PC-3 (cell line): ENCODE measurements at regions not wholly inside any gene's neighbourhood (a gene's known extent, or its start where the extent isn't known, plus 50 kb on each side); places are given as distances from the start of the nearest gene placed in this dataset.
A peak's percentile ranks its signal among the peaks of the same experiment; 100 is the strongest.

Experiments used
- ATAC-seq: fragments of 200-7000 bp; cut with Tn5 transposase; 2 replicates; pipeline ENCODE4 v1.9.1; 2020; ENCODE audit warnings: mild to moderate bottlenecking, moderate library complexity
- BruUV-seq: library from RNA; stranded (reverse); fragments of 400-500 nt; replicated peaks from 2 replicates; lab custom pipeline; 2021; lab: Mats Ljungman, UMichigan
- CTCF ChIA-PET: fragments of 300-600 bp; sonication (Branson Sonifier 250); formaldehyde crosslinking; loops from one replicate; lab custom pipeline; 2022; ENCODE audit warnings: antibody characterized with exemption; lab: Charles Lee
- POLR2A ChIA-PET: fragments of 300-600 bp; sonication (Branson Sonifier 250); formaldehyde crosslinking; loops from one replicate; lab custom pipeline; 2022; ENCODE audit warnings: antibody characterized with exemption; ENCODE audit not compliant: unreplicated experiment; lab: Charles Lee
- DNase-seq: peaks from one replicate; pipeline ENCODE4 v3.0.0-alpha.2; 2015
- H2AFZ ChIP-seq: fragments of 300-600 bp; sonication (generic); 2 replicates; pipeline ENCODE4 v1.6.0; 2016; ENCODE audit warnings: antibody characterized with exemption, low read length
- H3F3A ChIP-seq: fragments of 300-600 bp; sonication (generic); one replicate; pipeline ENCODE4 v1.6.0; 2017; ENCODE audit warnings: antibody characterized with exemption, low read length, control low read depth, mild to moderate bottlenecking; ENCODE audit not compliant: unreplicated experiment
- H3K27ac ChIP-seq: fragments of 300-600 bp; sonication (generic); 2 replicates; pipeline ENCODE4 v1.5.1; 2016; ENCODE audit warnings: mild to moderate bottlenecking, low read length
- H3K27me3 ChIP-seq: fragments of 300-600 bp; sonication (generic); 2 replicates; pipeline ENCODE4 v1.6.1; 2016; ENCODE audit warnings: low read length, mixed read lengths
- H3K36me3 ChIP-seq: fragments of 300-600 bp; sonication (generic); 2 replicates; pipeline ENCODE4 v1.6.1; 2016; ENCODE audit warnings: low read depth, mixed run types, low read length, mixed read lengths
- H3K4me1 ChIP-seq: fragments of 300-600 bp; sonication (generic); 2 replicates; pipeline ENCODE4 v1.5.1; 2016; ENCODE audit warnings: low read length; ENCODE audit not compliant: insufficient read depth
- H3K4me2 ChIP-seq: fragments of 300-600 bp; sonication (generic); 2 replicates; pipeline ENCODE4 v1.6.0; 2016; ENCODE audit warnings: low read length
- H3K4me3 ChIP-seq: fragments of 300-600 bp; sonication (generic); 2 replicates; pipeline ENCODE4 v1.5.1; 2016; ENCODE audit warnings: mild to moderate bottlenecking, low read length, mixed read lengths
- H3K79me2 ChIP-seq: fragments of 300-600 bp; sonication (generic); 2 replicates; pipeline ENCODE4 v1.6.1; 2017; ENCODE audit warnings: low read length, mixed read lengths
- H3K9ac ChIP-seq: fragments of 300-600 bp; sonication (generic); 2 replicates; pipeline ENCODE4 v1.6.0; 2016; ENCODE audit warnings: mild to moderate bottlenecking, low read length
- H3K9me2 ChIP-seq: fragments of 300-600 bp; sonication (generic); replicated peaks from 2 replicates; pipeline ENCODE4 v1.6.1; 2016; ENCODE audit warnings: mixed run types, low read length, mixed read lengths
- H3K9me3 ChIP-seq: fragments of 300-600 bp; sonication (generic); 2 replicates; pipeline ENCODE4 v1.6.1; 2016; ENCODE audit warnings: low read length, mixed read lengths
- H4K20me1 ChIP-seq: fragments of 300-600 bp; sonication (generic); 2 replicates; pipeline ENCODE4 v1.6.1; 2016; ENCODE audit warnings: low read length, mixed read lengths
- EZH2 ChIP-seq: fragments of 300-600 bp; sonication (generic); IDR thresholded peaks from one replicate; pipeline ENCODE4 v1.6.1; 2017; ENCODE audit warnings: antibody characterized with exemption, mild to moderate bottlenecking, low read length; ENCODE audit not compliant: unreplicated experiment
- EZH2phosphoT487 ChIP-seq: fragments of 300-600 bp; sonication (generic); IDR thresholded peaks from 2 replicates; pipeline ENCODE4 v1.6.1; 2018; ENCODE audit warnings: mild to moderate bottlenecking, antibody characterized with exemption, low read length, borderline replicate concordance
- intact Hi-C: fragments of 100-400 bp; cut with micrococcal nuclease; formaldehyde crosslinking; loops from 2 replicates; pipeline ENCODE4 v1.9.0; 2023
- TF ChIP-seq, protein P1 (sequence below): fragments of 300-600 bp; sonication (generic); conservative IDR thresholded peaks from 2 replicates; pipeline ENCODE4 v1.5.1; 2017; ENCODE audit warnings: antibody characterized with exemption, low read depth, mild to moderate bottlenecking, low read length

DNA sequence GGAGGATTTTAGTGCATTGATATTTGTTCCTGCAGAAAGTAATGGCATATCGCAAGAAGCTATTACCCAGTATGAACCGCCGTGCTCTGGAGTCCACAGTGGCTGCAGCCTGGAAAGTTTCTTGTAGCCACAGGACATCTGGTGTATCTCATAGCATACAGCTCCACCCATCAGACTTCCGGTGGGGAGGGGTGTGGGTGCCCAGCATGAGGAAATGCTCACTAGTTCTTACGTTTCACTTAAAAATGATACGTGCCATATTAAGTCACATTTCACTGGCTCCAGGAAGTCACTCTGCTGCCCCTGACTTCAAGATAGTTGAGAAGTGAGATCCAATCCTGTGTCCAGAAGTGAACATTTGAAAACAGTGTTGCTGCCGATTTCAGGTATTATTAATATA lies 990.4 kb downstream of the GBE1 start:
- peak overlapping the region; percentile 38 for H3K27ac ChIP-seq
- TF ChIP-seq, protein P1, sequence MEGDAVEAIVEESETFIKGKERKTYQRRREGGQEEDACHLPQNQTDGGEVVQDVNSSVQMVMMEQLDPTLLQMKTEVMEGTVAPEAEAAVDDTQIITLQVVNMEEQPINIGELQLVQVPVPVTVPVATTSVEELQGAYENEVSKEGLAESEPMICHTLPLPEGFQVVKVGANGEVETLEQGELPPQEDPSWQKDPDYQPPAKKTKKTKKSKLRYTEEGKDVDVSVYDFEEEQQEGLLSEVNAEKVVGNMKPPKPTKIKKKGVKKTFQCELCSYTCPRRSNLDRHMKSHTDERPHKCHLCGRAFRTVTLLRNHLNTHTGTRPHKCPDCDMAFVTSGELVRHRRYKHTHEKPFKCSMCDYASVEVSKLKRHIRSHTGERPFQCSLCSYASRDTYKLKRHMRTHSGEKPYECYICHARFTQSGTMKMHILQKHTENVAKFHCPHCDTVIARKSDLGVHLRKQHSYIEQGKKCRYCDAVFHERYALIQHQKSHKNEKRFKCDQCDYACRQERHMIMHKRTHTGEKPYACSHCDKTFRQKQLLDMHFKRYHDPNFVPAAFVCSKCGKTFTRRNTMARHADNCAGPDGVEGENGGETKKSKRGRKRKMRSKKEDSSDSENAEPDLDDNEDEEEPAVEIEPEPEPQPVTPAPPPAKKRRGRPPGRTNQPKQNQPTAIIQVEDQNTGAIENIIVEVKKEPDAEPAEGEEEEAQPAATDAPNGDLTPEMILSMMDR = no peak
- TF ChIP-seq EZH2 = no peak
- TF ChIP-seq EZH2phosphoT487 = no peak
- H3K4me2 ChIP-seq = peak overlapping the region; percentile 83
- H2AFZ ChIP-seq = peak overlapping the region; percentile 86
- H3K4me3 ChIP-seq = peak overlapping the region; percentile 79
- no TSS peak for BruUV-seq
- no peaks in the 10 kb centered on the region for H3K9me2 ChIP-seq
- no peaks in the 10 kb centered on the region for H4K20me1 ChIP-seq
- H3K9me3 ChIP-seq = no peaks in the 10 kb centered on the region
- H3K27me3 ChIP-seq = no peaks in the 10 kb centered on the region
- no peaks in the 10 kb centered on the region for H3K36me3 ChIP-seq
- H3K4me1 ChIP-seq = 0 out of 2 replicates have a peak, but pooled peaks cover 6% of the 10 kb centered on the region
- ChIA-PET POLR2A (interaction anchor here (0.6 kb wide), 2 partner anchors 19 to 258 kb away, joined by 5 to 6 read pairs; no protein-coding TSS in a partner anchor), CTCF (no interaction called here)
- peaks cover 49% of the 10 kb centered on the region for H3K79me2 ChIP-seq
- H3F3A ChIP-seq = no peaks in the 10 kb centered on the region
- H3K9ac ChIP-seq = peak overlapping the region; percentile 76
- intact Hi-C loops = loop anchor here (1.0 to 5.0 kb wide), 2 partner anchors 402 to 566 kb away; no protein-coding TSS in a partner anchor
- ATAC-seq = peak; percentile 64
- DNase-seq = peak; percentile 64

DNA sequence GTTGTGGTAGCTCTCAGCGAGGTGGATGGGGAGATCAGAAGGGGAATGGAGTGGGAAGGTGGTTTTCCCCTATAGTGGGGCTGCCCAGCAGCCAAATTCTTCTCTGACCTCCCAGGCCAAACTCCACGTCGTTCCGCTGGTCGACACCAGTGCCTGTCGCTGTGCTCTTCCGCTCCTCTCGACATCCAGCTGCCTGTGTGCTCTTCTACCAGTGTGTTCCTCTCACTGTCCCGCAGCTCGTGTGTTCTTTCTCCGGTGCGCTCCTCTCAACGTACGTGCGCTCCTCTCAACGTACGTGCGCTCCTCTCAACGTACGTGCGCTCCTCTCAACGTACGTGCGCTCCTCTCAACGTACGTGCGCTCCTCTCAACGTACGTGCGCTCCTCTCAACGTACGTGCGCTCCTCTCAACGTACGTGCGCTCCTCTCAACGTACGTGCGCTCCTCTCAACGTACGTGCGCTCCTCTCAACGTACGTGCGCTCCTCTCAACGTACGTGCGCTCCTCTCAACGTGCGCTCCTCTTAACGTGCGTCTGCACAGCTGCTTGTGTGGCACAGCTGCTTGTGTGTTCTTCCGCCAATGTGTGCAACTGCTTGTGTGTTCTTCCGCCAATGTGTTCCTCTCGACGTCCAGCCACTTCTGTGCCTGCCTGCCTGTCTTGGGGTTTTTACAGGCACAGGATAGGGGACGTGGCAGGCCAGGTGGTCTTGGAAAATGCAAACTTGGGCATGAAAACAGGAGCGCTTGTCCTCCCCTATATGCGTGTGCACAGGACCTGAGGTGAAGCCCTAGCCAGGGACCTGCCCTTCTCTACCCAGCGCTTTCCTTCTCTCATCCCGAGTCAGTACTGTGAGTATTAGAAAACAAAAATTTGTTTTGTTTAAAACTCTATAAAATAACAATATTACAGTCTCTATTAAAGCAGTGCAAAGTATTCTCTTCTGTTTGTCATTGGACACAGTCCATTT lies 991.1 kb downstream of the GBE1 start:
- POLR2A ChIA-PET = interaction anchor here (0.6 kb wide), 3 partner anchors 20 to 257 kb away, joined by 3 to 6 read pairs (median 5); no protein-coding TSS in a partner anchor
- no TSS peak for BruUV-seq

More for the DNA sequence above, 991.1 kb downstream of the GBE1 start:
- no peak for TF ChIP-seq EZH2
- no peak for TF ChIP-seq EZH2phosphoT487
- TF ChIP-seq, protein P1 = no peak
- Histone ChIP-seq H3K4me3 (peak overlapping the region; percentile 88), H3K36me3 (no peaks in the 10 kb centered on the region), H3K9me3 (no peaks in the 10 kb centered on the region), H3K27ac (peak overlapping the region; percentile 38), H3K9me2 (no peaks in the 10 kb centered on the region), H3K27me3 (no peaks in the 10 kb centered on the region), H3K4me2 (peak overlapping the region; percentile 83), H3K4me1 (0 out of 2 replicates have a peak, but pooled peaks cover 6% of the 10 kb centered on the region), H3K79me2 (peaks cover 54% of the 10 kb centered on the region), H3F3A (no peaks in the 10 kb centered on the region), H3K9ac (peak overlapping the region; percentile 86), H4K20me1 (no peaks in the 10 kb centered on the region), H2AFZ (peak overlapping the region; percentile 86)
- ATAC-seq (peak; percentile 69), DNase-seq (peak; percentile 86)
- CTCF ChIA-PET = no interaction called here
- intact Hi-C loops = loop anchor here (1.0 to 5.0 kb wide), 2 partner anchors 403 to 567 kb away; no protein-coding TSS in a partner anchor
